Bronchial epithelial cell (primary cell): ENCODE measurements at regions not wholly inside any gene's neighbourhood (a gene's known extent, or its start where the extent isn't known, plus 50 kb on each side); places are given as distances from the start of the nearest gene placed in this dataset.
A peak's percentile ranks its signal among the peaks of the same experiment; 100 is the strongest.
"Not testable (repeated sequence)": the region's sequence is repeated elsewhere in the genome, so short reads cannot be mapped to it uniquely, and the experiment has no call there.

Experiments
- DNase-seq: peaks from one replicate; pipeline ENCODE4 v3.0.0-alpha.2; 2010; ENCODE audit warnings: low read depth
- FAIRE-seq: peaks from 2 replicates; lab custom pipeline; 2011; peaks lifted over from hg19 to GRCh38; lab: Jason Lieb, UNC
- H3K27me3 ChIP-seq: 2 replicates; pipeline ENCODE4 v1.5.1; 2011; ENCODE audit warnings: low read length; ENCODE audit not compliant: control insufficient read depth, insufficient read depth
- H3K36me3 ChIP-seq: 2 replicates; pipeline ENCODE4 v1.5.1; 2011; ENCODE audit warnings: low read length; ENCODE audit not compliant: control insufficient read depth, insufficient read depth
- H3K4me3 ChIP-seq: 2 replicates; pipeline ENCODE4 v1.5.1; 2011; ENCODE audit warnings: mild to moderate bottlenecking, low read depth, low read length, control low read depth
- CTCF ChIP-seq: IDR thresholded peaks from 2 replicates; pipeline ENCODE4 v1.5.1; 2011; ENCODE audit warnings: mild to moderate bottlenecking, moderate library complexity, low read length, control low read depth, inconsistent platforms; ENCODE audit not compliant: insufficient read depth, severe bottlenecking

- FAIRE-seq: no peak
- no peak for TF ChIP-seq CTCF
These were observed 609.2 kb downstream of the PSAT1 start for GRCh38 chr9:78905986-78906755.

GRCh38 chr9:78909566-78909965 is 612.6 kb downstream of the PSAT1 start:
- DNase-seq: no peak
- Histone ChIP-seq H3K27me3 (no peaks in the 10 kb centered on the region), H3K4me3 (no peak overlapping the region), H3K36me3 (no peaks in the 10 kb centered on the region)
- TF ChIP-seq CTCF: no peak
- no peak for FAIRE-seq

More at GRCh38 chr9:78905986-78906755, 609.2 kb downstream of the PSAT1 start:
- Histone ChIP-seq H3K27me3 (no peaks in the 10 kb centered on the region), H3K36me3 (no peaks in the 10 kb centered on the region), H3K4me3 (no peak overlapping the region)
- DNase-seq: no peak

- H3K27me3 ChIP-seq, DNase-seq, H3K36me3 ChIP-seq, FAIRE-seq, H3K4me3 ChIP-seq: not testable (repeated sequence)
These were observed 620.0 kb downstream of the PSAT1 start for GRCh38 chr9:78916884-78917283.

- no peaks in the 10 kb centered on the region for H3K27me3 ChIP-seq
- H3K4me3 ChIP-seq: no peak overlapping the region
- H3K36me3 ChIP-seq: no peaks in the 10 kb centered on the region
- FAIRE-seq: no peak
- DNase-seq: no peak
- TF ChIP-seq CTCF: no peak
These were observed 622.1 kb downstream of the PSAT1 start for GRCh38 chr9:78918976-78919375.

- DNase-seq (peak; percentile 87), FAIRE-seq (no peak)
- H3K36me3 ChIP-seq: no peaks in the 10 kb centered on the region
- H3K27me3 ChIP-seq: no peaks in the 10 kb centered on the region
- no peak overlapping the region for H3K4me3 ChIP-seq
- no peak for TF ChIP-seq CTCF
These were observed 622.8 kb downstream of the PSAT1 start for GRCh38 chr9:78919701-78920100.

- no peak overlapping the region for H3K4me3 ChIP-seq
- no peaks in the 10 kb centered on the region for H3K27me3 ChIP-seq
- no peaks in the 10 kb centered on the region for H3K36me3 ChIP-seq
- DNase-seq (no peak), FAIRE-seq (no peak)
- TF ChIP-seq CTCF: no peak
These were observed 624.4 kb downstream of the PSAT1 start for GRCh38 chr9:78921341-78921740.
